Peyer's patch (tissue), 4 donors: ENCODE measurements at regions not wholly inside any gene's neighbourhood (a gene's known extent, or its start where the extent isn't known, plus 50 kb on each side); places are given as distances from the start of the nearest gene placed in this dataset.
"Not testable (repeated sequence)": the region's sequence is repeated elsewhere in the genome, so short reads cannot be mapped to it uniquely, and the experiment has no call there.

Experiments used
- DNase-seq, 3 donors: peaks; one replicate each; pipeline ENCODE4 v3.0.0-alpha.2; 2017 to 2019
- H3K27ac ChIP-seq, 4 donors: fragments of 200-600 bp; sonication (generic); one replicate each; pipeline ENCODE4 v1.5.1; 2016 to 2019
- H3K27me3 ChIP-seq, 2 donors: fragments of 200-600 bp; sonication (generic); one replicate each; pipeline ENCODE4 v1.5.1; 2019
- H3K36me3 ChIP-seq, 3 donors: fragments of 200-600 bp; sonication (generic); one replicate each; pipeline ENCODE4 v1.5.1; 2016 to 2019
- H3K4me1 ChIP-seq, 4 donors: fragments of 200-600 bp; sonication (generic); one replicate each; pipeline ENCODE4 v1.5.1; 2016 to 2019
- H3K4me3 ChIP-seq, 4 donors: fragments of 200-600 bp; sonication (generic); 1 replicate in 3 of 4; 2 replicates in 1 of 4; pipeline ENCODE4 v1.5.1; 2016 to 2019; ENCODE audit warnings: mild to moderate bottlenecking in 1 of 4
- H3K9me3 ChIP-seq, 4 donors: fragments of 200-600 bp; sonication (generic); one replicate each; pipeline ENCODE4 v1.5.1; 2016 to 2019; ENCODE audit warnings: mild to moderate bottlenecking in 1 of 4
- CTCF ChIP-seq, 6 experiments: fragments of 450-650 bp in 4 of 6; fragments of 200-600 bp in 2 of 6; sonication (generic) in 1 of 6; IDR thresholded peaks; one replicate each; pipeline ENCODE4 v1.5.1; 2017 to 2019; ENCODE audit warnings: antibody characterized with exemption in 6 of 6, mild to moderate bottlenecking in 3 of 6, moderate library complexity in 1 of 6
- POLR2A ChIP-seq, 2 donors: fragments of 450-650 bp; IDR thresholded peaks; one replicate each; pipeline ENCODE4 v1.5.1; 2017; ENCODE audit warnings: antibody characterized with exemption in 2 of 2, mild to moderate bottlenecking in 2 of 2, moderate library complexity in 2 of 2

- H3K27me3 ChIP-seq: no peaks in the 10 kb centered on the region
- DNase-seq: no peak
- H3K36me3 ChIP-seq: no peaks in the 10 kb centered on the region
- H3K4me1 ChIP-seq: no peaks in the 10 kb centered on the region
- TF ChIP-seq CTCF (IDR thresholded peaks at IDR 0.05): no peak
- no peak for TF ChIP-seq POLR2A (IDR thresholded peaks at IDR 0.05)
- H3K9me3 ChIP-seq: no peaks in the 10 kb centered on the region
- H3K4me3 ChIP-seq: no peak overlapping the region
- no peak overlapping the region for H3K27ac ChIP-seq
Observed at GRCh38 chr11:91067666-91068065, 844.8 kb upstream of the CHORDC1 start.

GRCh38 chr11:91066456-91067047 lies 843.7 kb upstream of the CHORDC1 start:
- Histone ChIP-seq H3K27ac (no peak overlapping the region), H3K4me1 (no peaks in the 10 kb centered on the region), H3K27me3 (no peaks in the 10 kb centered on the region), H3K9me3 (no peaks in the 10 kb centered on the region), H3K36me3 (no peaks in the 10 kb centered on the region), H3K4me3 (no peak overlapping the region)
- no peak for TF ChIP-seq POLR2A (IDR thresholded peaks at IDR 0.05)
- no peak for TF ChIP-seq CTCF (IDR thresholded peaks at IDR 0.05)
- no peak for DNase-seq

GRCh38 chr11:91063399-91063798 lies 840.5 kb upstream of the CHORDC1 start:
- not testable (repeated sequence) for DNase-seq, H3K4me3 ChIP-seq, H3K27me3 ChIP-seq, H3K9me3 ChIP-seq, H3K36me3 ChIP-seq, H3K27ac ChIP-seq, H3K4me1 ChIP-seq

GRCh38 chr11:91047882-91048281 lies 825.0 kb upstream of the CHORDC1 start:
- no peaks in the 10 kb centered on the region for H3K9me3 ChIP-seq
- H3K27ac ChIP-seq: no peak overlapping the region
- no peaks in the 10 kb centered on the region for H3K36me3 ChIP-seq
- no peak overlapping the region for H3K4me3 ChIP-seq
- no peaks in the 10 kb centered on the region for H3K27me3 ChIP-seq
- no peaks in the 10 kb centered on the region for H3K4me1 ChIP-seq
- no peak for DNase-seq
- TF ChIP-seq POLR2A (IDR thresholded peaks at IDR 0.05) (no peak), CTCF (IDR thresholded peaks at IDR 0.05) (no peak)

GRCh38 chr11:91046261-91046660 lies 823.4 kb upstream of the CHORDC1 start:
- H3K36me3 ChIP-seq: no peaks in the 10 kb centered on the region
- H3K4me3 ChIP-seq: no peak overlapping the region
- no peak for DNase-seq
- H3K27me3 ChIP-seq: no peaks in the 10 kb centered on the region
- TF ChIP-seq CTCF (IDR thresholded peaks at IDR 0.05) (no peak), POLR2A (IDR thresholded peaks at IDR 0.05) (no peak)
- no peaks in the 10 kb centered on the region for H3K4me1 ChIP-seq
- H3K9me3 ChIP-seq: no peaks in the 10 kb centered on the region
- no peak overlapping the region for H3K27ac ChIP-seq

- H3K27me3 ChIP-seq: no peaks in the 10 kb centered on the region
- no peak overlapping the region for H3K4me3 ChIP-seq
- no peaks in the 10 kb centered on the region for H3K9me3 ChIP-seq
- no peaks in the 10 kb centered on the region for H3K36me3 ChIP-seq
- no peak for DNase-seq
- H3K27ac ChIP-seq: no peak overlapping the region
- H3K4me1 ChIP-seq: no peaks in the 10 kb centered on the region
- TF ChIP-seq POLR2A (IDR thresholded peaks at IDR 0.05) (no peak), CTCF (IDR thresholded peaks at IDR 0.05) (no peak)
Observed at GRCh38 chr11:91041626-91042025, 818.8 kb upstream of the CHORDC1 start.
